Breast epithelium (tissue), 4 donors: ENCODE measurements at regions not wholly inside any gene's neighbourhood (a gene's known extent, or its start where the extent isn't known, plus 50 kb on each side); places are given as distances from the start of the nearest gene placed in this dataset.

Experiments
- DNase-seq, 2 donors: peaks; one replicate each; pipeline ENCODE4 v3.0.0-alpha.2; 2019; ENCODE audit warnings: low spot score in 2 of 2
- H3K27ac ChIP-seq, 2 donors: fragments of 200-600 bp; sonication (generic) in 1 of 2; one replicate each; pipeline ENCODE4 v1.5.1; 2016 to 2019; ENCODE audit warnings: mild to moderate bottlenecking in 1 of 2
- H3K27me3 ChIP-seq, 2 donors: fragments of 200-600 bp; sonication (generic) in 1 of 2; one replicate each; pipeline versions ENCODE4 v1.5.1 to v1.6.0; 2017 to 2019; ENCODE audit warnings: control low read depth in 1 of 2, mild to moderate bottlenecking in 1 of 2
- H3K36me3 ChIP-seq: fragments of 200-600 bp; one replicate; pipeline ENCODE4 v1.5.1; 2019
- H3K4me1 ChIP-seq, 2 donors: fragments of 200-600 bp; sonication (generic); one replicate each; pipeline ENCODE4 v1.5.1; 2016 to 2019; ENCODE audit warnings: control low read depth in 1 of 2
- H3K4me3 ChIP-seq, 3 donors: fragments of 200-600 bp; sonication (generic); 1 replicate in 2 of 3; 2 replicates in 1 of 3; pipeline ENCODE4 v1.5.1; 2016 to 2019; ENCODE audit warnings: mild to moderate bottlenecking in 3 of 3, moderate library complexity in 2 of 3
- H3K9me3 ChIP-seq, 2 donors: fragments of 200-600 bp; sonication (generic) in 1 of 2; one replicate each; pipeline ENCODE4 v1.5.1; 2016 to 2019; ENCODE audit warnings: control low read depth in 1 of 2
- CTCF ChIP-seq, 3 donors: fragments of 450-650 bp; IDR thresholded peaks; one replicate each; pipeline ENCODE4 v1.5.1; 2016 to 2017; ENCODE audit warnings: antibody characterized with exemption in 3 of 3, mild to moderate bottlenecking in 3 of 3, moderate library complexity in 3 of 3
- POLR2A ChIP-seq: fragments of 450-650 bp; IDR thresholded peaks from one replicate; pipeline ENCODE4 v1.6.1; 2016; ENCODE audit warnings: antibody characterized with exemption, mild to moderate bottlenecking, moderate library complexity
- POLR2AphosphoS5 ChIP-seq, 3 donors: sonication (generic); formaldehyde crosslinking; IDR thresholded peaks; one replicate each; pipeline ENCODE4 v1.6.1; 2017; ENCODE audit warnings: antibody characterized with exemption in 3 of 3
- intact Hi-C: fragments of 100-400 bp; cut with DNase I; formaldehyde crosslinking; loops from one replicate; pipeline ENCODE4 v1.15.1; 2023; ENCODE audit warnings: low total_unique reads

GRCh38 chr16:8178271-8178670 is 412.0 kb downstream of the TMEM114 start:
- H3K4me1 ChIP-seq = no peaks in the 10 kb centered on the region
- H3K36me3 ChIP-seq = no peaks in the 10 kb centered on the region
- no peaks in the 10 kb centered on the region for H3K9me3 ChIP-seq
- no peak for DNase-seq
- H3K27ac ChIP-seq = no peak overlapping the region
- intact Hi-C loops = no loop called here
- TF ChIP-seq POLR2AphosphoS5 (IDR thresholded peaks at IDR 0.05) (no peak), CTCF (IDR thresholded peaks at IDR 0.05) (no peak), POLR2A (no peak)
- no peaks in the 10 kb centered on the region for H3K27me3 ChIP-seq
- H3K4me3 ChIP-seq = no peak overlapping the region

- no peak for DNase-seq
- Histone ChIP-seq H3K4me1 (no peaks in the 10 kb centered on the region), H3K27me3 (no peaks in the 10 kb centered on the region), H3K4me3 (no peak overlapping the region), H3K9me3 (no peaks in the 10 kb centered on the region), H3K36me3 (no peaks in the 10 kb centered on the region), H3K27ac (no peak overlapping the region)
- intact Hi-C loops = no loop called here
- TF ChIP-seq CTCF (IDR thresholded peaks at IDR 0.05) = no peak
These were observed 414.9 kb downstream of the TMEM114 start for GRCh38 chr16:8175411-8175810.

GRCh38 chr16:8173111-8173644 is 417.1 kb downstream of the TMEM114 start:
- Histone ChIP-seq H3K4me3 (no peak overlapping the region), H3K27me3 (no peaks in the 10 kb centered on the region), H3K27ac (no peak overlapping the region), H3K4me1 (no peaks in the 10 kb centered on the region), H3K9me3 (no peaks in the 10 kb centered on the region), H3K36me3 (no peaks in the 10 kb centered on the region)
- peak; percentile 33 to 67 for DNase-seq
- TF ChIP-seq CTCF (IDR thresholded peaks at IDR 0.05) (peak; percentile 37 to 80 (median 70)), POLR2A (no peak)
- intact Hi-C loops = no loop called here

- intact Hi-C loops = no loop called here
These were observed 417.8 kb downstream of the TMEM114 start for GRCh38 chr16:8172551-8172950.

GRCh38 chr16:8168016-8168415 is 422.3 kb downstream of the TMEM114 start:
- intact Hi-C loops = no loop called here
- Histone ChIP-seq H3K27ac (no peak overlapping the region), H3K4me1 (no peaks in the 10 kb centered on the region), H3K36me3 (no peaks in the 10 kb centered on the region), H3K4me3 (no peak overlapping the region), H3K9me3 (no peaks in the 10 kb centered on the region), H3K27me3 (no peaks in the 10 kb centered on the region)
- no peak for DNase-seq
- no peak for TF ChIP-seq POLR2AphosphoS5 (IDR thresholded peaks at IDR 0.05)
- no peak for TF ChIP-seq POLR2A
- no peak for TF ChIP-seq CTCF (IDR thresholded peaks at IDR 0.05)

More at GRCh38 chr16:8172551-8172950, 417.8 kb downstream of the TMEM114 start:
- no peak overlapping the region for H3K4me3 ChIP-seq
- TF ChIP-seq POLR2A (no peak), CTCF (IDR thresholded peaks at IDR 0.05) (no peak), POLR2AphosphoS5 (IDR thresholded peaks at IDR 0.05) (no peak)
- no peaks in the 10 kb centered on the region for H3K9me3 ChIP-seq
- DNase-seq = no peak
- H3K27me3 ChIP-seq = no peaks in the 10 kb centered on the region
- no peaks in the 10 kb centered on the region for H3K4me1 ChIP-seq
- no peak overlapping the region for H3K27ac ChIP-seq
- H3K36me3 ChIP-seq = no peaks in the 10 kb centered on the region
